HG02759 (cell line): ENCODE measurements at regions not wholly inside any gene's neighbourhood (a gene's known extent, or its start where the extent isn't known, plus 50 kb on each side); places are given as distances from the start of the nearest gene placed in this dataset.

Experiments
- ATAC-seq: cut with Tn5 transposase; IDR thresholded peaks from one replicate; pipeline ENCODE4 v1.9.1; 2021; ENCODE audit warnings: mild to moderate bottlenecking, moderate library complexity; ENCODE audit not compliant: unreplicated experiment

- peak; percentile 48 for ATAC-seq
Observed at GRCh38 chr14:36035675-36036074, 140.8 kb downstream of the PTCSC3 start.

GRCh38 chr14:36028665-36029064 lies 147.9 kb downstream of the PTCSC3 start:
- no peak for ATAC-seq

GRCh38 chr14:36028218-36028617 lies 148.3 kb downstream of the PTCSC3 start:
- no peak for ATAC-seq

DNA sequence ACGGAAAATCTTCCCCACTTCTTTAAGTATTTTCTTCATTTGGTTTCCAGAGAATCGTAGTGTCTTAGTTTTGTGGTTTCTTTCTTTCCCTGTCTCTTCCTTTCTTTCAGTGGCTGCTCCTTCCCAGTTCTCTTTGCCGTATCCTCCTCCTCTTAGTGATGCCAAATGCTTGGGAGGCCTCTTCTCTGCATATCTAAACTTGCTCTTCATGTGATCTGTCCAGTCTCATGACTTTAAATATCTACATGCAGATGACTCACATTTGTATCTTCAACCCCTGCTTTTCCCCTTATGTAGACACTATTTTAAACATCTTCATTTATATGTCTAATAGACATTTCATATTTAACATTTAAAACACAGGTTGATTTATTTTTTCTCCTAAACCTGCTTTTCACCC lies 149.2 kb downstream of the PTCSC3 start:
- ATAC-seq, result no peak

- no peak for ATAC-seq
Observed at GRCh38 chr14:36022765-36023410, 153.6 kb downstream of the PTCSC3 start.

DNA sequence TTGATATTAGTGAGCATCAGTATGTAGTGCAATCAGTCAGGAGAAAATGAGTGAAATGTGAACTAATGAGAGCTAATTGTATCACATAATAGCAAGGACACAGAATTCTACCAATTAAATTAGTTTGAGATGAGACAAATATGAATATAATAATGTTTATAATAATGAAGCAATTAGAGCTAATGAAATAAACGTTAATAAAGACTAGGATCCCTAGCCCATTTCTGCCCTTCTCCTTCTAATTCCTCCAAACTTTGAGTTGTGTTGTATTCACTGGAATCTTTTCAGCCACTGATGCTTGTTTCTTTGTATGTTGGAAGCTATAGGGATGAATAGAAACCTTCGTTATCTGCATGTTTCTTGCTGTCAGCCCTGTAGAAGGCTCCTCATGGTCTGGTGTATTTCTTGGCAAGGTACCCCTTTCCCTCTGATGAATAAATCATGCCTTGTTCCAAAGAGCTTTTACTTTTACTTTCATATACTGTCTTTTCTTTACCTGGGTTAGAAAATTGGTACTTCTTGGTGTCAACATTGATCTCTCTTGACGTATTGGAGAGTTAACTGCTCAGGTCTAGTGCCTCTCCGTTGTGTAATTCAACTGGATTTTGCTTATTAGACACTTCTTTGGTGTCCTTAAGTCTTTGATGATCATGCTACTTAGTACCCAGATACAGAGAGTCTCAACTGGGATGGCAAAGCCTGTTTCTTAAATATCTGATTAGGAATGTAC lies 154.8 kb downstream of the PTCSC3 start:
- peak; percentile 34 for ATAC-seq

GRCh38 chr14:36021030-36021422 lies 155.5 kb downstream of the PTCSC3 start:
- ATAC-seq, result peak; percentile 56

GRCh38 chr14:36020120-36021029 lies 156.1 kb downstream of the PTCSC3 start:
- ATAC-seq, result no peak

DNA sequence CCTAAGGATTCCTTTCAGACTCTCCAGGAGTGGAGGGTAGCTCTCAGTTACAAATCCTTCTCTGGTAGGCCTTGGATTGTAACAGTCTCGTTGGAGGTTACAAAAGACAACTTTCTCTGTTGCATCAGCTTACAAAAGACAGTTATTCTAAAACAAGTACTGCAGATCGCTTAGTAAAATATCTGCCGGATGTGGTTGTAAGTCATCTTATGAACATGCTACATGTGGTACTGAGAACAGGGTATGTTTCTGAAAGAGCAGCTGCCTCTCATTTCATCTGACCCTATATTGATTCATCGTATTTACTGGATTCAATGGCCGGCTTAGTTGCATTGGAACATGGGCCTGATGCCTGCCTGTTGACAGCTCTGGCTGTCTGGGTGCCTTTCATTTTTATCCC lies 157.4 kb downstream of the PTCSC3 start:
- ATAC-seq, result no peak

DNA sequence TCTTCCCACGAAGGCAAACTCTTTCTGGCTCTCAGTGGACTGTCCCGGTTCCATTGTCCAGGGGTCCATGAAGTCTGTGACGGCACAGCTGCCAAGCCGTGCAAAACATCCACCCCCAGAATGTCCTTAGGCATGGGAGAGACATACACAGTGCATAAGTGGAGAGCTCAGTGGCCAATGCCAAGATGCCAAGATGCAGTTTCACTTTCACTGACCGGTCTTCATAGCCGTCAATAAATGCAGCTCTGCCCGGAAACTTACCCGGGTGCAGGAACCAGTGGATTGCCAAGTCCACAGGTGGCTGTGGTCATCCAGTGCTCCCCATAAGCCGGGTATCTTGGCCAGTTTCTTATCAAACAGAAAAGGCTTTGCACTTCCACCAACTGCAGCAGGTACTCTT lies 162.3 kb downstream of the PTCSC3 start:
- ATAC-seq, result no peak

GRCh38 chr14:36013483-36013882 lies 163.0 kb downstream of the PTCSC3 start:
- no peak for ATAC-seq

DNA sequence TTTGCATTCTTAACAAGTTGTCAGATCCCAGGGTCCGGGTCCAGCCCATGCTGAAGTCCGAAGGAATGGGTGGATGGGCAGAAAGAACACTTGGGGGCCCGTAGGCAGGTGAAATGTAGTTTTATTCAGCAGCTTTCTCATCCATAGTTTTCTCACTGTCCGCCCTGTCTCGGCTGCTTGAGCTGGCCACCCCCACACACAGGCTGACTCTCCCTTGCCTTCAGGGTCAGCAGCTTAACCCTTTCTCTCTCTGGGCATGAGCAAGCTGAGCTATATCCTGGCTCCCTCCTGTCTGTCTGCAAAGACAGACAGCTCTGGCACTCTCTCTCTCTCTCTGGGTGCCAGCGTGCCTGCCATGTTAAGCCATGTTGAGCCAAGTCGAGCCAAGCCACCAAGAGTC lies 163.9 kb downstream of the PTCSC3 start:
- no peak for ATAC-seq

DNA sequence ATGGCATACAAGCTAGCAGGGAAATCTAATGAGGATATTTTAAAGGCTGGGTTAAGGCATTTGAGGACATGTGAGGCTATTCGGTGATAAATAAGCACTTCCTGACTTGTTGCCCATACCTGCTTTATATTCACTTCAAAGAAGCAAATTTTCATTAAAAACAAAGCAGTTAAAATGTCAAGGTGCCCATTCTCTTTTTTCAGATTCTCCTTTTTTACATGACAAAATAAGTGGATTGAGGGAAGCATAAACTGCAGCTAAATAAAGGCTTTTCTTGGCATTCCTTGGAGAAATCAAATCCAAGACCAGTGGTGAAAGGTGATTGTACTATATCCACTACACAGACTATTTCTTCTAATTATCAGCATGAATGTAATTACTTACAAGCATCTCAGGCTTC lies 166.9 kb downstream of the PTCSC3 start:
- ATAC-seq, result no peak

- ATAC-seq, result no peak
Observed at GRCh38 chr14:36006623-36007022, 169.9 kb downstream of the PTCSC3 start.

DNA sequence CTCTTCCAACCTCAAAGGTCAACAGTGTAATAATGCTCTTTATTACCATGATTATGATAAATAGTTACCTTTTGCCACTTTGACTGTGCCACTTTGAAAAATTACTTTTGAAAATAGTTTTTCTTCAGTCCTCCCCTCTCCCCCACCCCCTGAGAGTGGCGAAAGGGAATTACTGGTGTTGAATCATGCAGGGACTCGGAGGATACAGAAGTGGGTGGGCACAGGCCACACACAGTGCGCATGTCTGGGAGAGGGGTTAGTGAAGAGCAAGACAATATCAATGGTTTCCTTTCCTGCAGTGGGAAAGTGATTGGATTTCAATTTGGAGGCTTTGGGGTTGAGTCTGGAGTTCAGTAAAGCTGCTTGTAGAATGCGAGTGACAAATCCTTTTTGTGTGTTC lies 170.9 kb downstream of the PTCSC3 start:
- no peak for ATAC-seq

DNA sequence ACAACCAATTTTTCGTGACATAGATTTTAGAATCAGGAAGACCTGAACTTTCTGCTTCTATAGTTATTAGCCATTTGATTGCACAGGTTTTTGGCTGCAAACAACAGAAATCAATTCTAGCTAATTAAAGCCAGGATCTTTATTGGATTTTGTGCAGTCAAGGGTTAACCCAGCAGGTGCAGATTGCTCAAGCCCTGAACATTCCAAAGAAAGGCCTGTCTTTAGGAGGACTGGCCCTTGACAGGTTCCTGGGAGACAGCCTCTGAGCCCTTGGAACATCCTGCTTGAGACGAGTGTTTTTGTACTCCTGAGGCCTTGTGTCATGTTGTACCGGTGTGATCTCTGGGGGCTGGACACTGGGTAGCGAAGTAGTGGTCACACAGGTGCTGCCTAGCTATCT lies 174.6 kb downstream of the PTCSC3 start:
- ATAC-seq, result no peak

- no peak for ATAC-seq
Observed at GRCh38 chr14:35999294-35999693, 173.2 kb downstream of the BRMS1L start.

GRCh38 chr14:35998303-35998702 lies 172.2 kb downstream of the BRMS1L start:
- no peak for ATAC-seq

DNA sequence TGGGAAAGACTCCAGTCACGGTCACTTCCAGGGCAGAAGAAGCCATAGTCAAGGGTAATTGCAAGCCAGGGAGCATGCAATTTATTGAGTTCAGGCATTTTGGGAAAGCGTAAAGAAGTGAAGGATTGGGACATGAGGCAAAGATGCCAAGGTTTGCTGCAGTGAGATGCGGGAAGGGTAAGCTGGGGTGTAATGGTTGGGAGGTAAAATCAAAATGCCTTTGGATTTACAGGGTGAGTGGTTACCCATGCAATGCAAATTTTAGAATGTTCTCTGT lies 167.5 kb downstream of the BRMS1L start:
- no peak for ATAC-seq

GRCh38 chr14:35992816-35993683 lies 166.9 kb downstream of the BRMS1L start:
- no peak for ATAC-seq

- ATAC-seq, result no peak
Observed at GRCh38 chr14:35991356-35991755, 165.2 kb downstream of the BRMS1L start.
